ENCODE measurements at regions not wholly inside any gene's neighbourhood (a gene's known extent, or its start where the extent isn't known, plus 50 kb on each side); places are given as distances from the start of the nearest gene placed in this dataset.

- TF ChIP-seq POLR2A (IDR thresholded peaks at IDR 0.05) = no peak
- TF ChIP-seq CTCF (IDR thresholded peaks at IDR 0.05) = no peak
These were observed 418.0 kb upstream of the UBE2E3 start for GRCh38 chr2:180562378-180562777.
